ENCODE measurements at regions not wholly inside any gene's neighbourhood (a gene's known extent, or its start where the extent isn't known, plus 50 kb on each side); places are given as distances from the start of the nearest gene placed in this dataset.

DNA sequence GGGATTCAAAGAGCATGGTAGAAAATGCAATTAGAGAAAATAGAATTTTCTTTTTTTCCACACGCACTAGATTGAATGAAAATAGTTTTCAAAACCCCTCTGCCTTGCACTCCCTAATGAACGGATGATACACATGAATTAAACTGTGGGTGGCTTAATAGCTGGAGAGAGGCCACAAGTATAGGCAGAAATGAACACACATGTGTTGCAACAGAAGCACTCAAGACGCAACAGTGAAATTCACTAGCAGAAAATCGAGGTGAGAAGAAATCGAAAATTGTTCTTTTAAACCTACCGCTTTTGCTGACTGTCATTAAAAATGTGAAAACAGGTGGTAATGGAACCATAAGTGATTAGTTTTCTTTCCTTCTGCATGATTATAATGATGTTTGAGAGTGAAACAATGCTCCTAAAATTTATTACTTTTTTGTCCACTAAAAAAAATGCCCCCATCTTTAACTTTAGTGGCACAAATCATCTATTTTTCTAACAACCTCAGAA is 59.3 kb upstream of the GPCPD1 start:
- ATAC-seq (no peak), DNase-seq (ENCODE audit: low spot score) (no peak)
- H3K36me3 Mint-ChIP-seq (ENCODE audit: low read depth) = no peaks in the 10 kb centered on the region
- TF ChIP-seq CREB1 (CRISPR knock-in tag; IDR thresholded peaks at IDR 0.05; ENCODE audit: low read depth) (no peak), POLR2AphosphoS5 (IDR thresholded peaks at IDR 0.05; ENCODE audit: low read depth) (no peak), NANOG (IDR thresholded peaks at IDR 0.05; ENCODE audit: borderline replicate concordance) (no peak), JUNB (IDR thresholded peaks at IDR 0.05; ENCODE audit: unreplicated experiment) (no peak), EZH2phosphoT487 (IDR thresholded peaks at IDR 0.05; ENCODE audit: unreplicated experiment) (no peak), STAT1 (IDR thresholded peaks at IDR 0.05; ENCODE audit: unreplicated experiment) (no peak), ZNF331 (CRISPR knock-in tag; IDR thresholded peaks at IDR 0.05; ENCODE audit: low read depth) (no peak), EZH2 (IDR thresholded peaks at IDR 0.05; ENCODE audit: low read depth, unreplicated experiment) (no peak), ZNF114 (CRISPR knock-in tag; IDR thresholded peaks at IDR 0.05) (no peak)
- TF ChIP-seq, protein P1, sequence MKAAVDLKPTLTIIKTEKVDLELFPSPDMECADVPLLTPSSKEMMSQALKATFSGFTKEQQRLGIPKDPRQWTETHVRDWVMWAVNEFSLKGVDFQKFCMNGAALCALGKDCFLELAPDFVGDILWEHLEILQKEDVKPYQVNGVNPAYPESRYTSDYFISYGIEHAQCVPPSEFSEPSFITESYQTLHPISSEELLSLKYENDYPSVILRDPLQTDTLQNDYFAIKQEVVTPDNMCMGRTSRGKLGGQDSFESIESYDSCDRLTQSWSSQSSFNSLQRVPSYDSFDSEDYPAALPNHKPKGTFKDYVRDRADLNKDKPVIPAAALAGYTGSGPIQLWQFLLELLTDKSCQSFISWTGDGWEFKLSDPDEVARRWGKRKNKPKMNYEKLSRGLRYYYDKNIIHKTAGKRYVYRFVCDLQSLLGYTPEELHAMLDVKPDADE (IDR thresholded peaks at IDR 0.05) = no peak
- TF ChIP-seq, protein P2, sequence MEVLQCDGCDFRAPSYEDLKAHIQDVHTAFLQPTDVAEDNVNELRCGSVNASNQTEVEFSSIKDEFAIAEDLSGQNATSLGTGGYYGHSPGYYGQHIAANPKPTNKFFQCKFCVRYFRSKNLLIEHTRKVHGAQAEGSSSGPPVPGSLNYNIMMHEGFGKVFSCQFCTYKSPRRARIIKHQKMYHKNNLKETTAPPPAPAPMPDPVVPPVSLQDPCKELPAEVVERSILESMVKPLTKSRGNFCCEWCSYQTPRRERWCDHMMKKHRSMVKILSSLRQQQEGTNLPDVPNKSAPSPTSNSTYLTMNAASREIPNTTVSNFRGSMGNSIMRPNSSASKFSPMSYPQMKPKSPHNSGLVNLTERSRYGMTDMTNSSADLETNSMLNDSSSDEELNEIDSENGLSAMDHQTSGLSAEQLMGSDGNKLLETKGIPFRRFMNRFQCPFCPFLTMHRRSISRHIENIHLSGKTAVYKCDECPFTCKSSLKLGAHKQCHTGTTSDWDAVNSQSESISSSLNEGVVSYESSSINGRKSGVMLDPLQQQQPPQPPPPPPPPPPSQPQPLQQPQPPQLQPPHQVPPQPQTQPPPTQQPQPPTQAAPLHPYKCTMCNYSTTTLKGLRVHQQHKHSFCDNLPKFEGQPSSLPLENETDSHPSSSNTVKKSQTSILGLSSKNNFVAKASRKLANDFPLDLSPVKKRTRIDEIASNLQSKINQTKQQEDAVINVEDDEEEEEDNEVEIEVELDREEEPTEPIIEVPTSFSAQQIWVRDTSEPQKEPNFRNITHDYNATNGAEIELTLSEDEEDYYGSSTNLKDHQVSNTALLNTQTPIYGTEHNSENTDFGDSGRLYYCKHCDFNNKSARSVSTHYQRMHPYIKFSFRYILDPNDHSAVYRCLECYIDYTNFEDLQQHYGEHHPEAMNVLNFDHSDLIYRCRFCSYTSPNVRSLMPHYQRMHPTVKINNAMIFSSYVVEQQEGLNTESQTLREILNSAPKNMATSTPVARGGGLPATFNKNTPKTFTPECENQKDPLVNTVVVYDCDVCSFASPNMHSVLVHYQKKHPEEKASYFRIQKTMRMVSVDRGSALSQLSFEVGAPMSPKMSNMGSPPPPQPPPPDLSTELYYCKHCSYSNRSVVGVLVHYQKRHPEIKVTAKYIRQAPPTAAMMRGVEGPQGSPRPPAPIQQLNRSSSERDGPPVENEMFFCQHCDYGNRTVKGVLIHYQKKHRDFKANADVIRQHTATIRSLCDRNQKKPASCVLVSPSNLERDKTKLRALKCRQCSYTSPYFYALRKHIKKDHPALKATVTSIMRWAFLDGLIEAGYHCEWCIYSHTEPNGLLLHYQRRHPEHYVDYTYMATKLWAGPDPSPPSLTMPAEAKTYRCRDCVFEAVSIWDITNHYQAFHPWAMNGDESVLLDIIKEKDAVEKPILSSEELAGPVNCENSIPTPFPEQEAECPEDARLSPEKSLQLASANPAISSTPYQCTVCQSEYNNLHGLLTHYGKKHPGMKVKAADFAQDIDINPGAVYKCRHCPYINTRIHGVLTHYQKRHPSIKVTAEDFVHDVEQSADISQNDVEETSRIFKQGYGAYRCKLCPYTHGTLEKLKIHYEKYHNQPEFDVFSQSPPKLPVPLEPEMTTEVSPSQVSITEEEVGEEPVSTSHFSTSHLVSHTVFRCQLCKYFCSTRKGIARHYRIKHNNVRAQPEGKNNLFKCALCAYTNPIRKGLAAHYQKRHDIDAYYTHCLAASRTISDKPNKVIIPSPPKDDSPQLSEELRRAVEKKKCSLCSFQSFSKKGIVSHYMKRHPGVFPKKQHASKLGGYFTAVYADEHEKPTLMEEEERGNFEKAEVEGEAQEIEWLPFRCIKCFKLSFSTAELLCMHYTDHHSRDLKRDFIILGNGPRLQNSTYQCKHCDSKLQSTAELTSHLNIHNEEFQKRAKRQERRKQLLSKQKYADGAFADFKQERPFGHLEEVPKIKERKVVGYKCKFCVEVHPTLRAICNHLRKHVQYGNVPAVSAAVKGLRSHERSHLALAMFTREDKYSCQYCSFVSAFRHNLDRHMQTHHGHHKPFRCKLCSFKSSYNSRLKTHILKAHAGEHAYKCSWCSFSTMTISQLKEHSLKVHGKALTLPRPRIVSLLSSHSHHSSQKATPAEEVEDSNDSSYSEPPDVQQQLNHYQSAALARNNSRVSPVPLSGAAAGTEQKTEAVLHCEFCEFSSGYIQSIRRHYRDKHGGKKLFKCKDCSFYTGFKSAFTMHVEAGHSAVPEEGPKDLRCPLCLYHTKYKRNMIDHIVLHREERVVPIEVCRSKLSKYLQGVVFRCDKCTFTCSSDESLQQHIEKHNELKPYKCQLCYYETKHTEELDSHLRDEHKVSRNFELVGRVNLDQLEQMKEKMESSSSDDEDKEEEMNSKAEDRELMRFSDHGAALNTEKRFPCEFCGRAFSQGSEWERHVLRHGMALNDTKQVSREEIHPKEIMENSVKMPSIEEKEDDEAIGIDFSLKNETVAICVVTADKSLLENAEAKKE (CRISPR knock-in tag; IDR thresholded peaks at IDR 0.05) = no peak
- TF ChIP-seq, protein P3, sequence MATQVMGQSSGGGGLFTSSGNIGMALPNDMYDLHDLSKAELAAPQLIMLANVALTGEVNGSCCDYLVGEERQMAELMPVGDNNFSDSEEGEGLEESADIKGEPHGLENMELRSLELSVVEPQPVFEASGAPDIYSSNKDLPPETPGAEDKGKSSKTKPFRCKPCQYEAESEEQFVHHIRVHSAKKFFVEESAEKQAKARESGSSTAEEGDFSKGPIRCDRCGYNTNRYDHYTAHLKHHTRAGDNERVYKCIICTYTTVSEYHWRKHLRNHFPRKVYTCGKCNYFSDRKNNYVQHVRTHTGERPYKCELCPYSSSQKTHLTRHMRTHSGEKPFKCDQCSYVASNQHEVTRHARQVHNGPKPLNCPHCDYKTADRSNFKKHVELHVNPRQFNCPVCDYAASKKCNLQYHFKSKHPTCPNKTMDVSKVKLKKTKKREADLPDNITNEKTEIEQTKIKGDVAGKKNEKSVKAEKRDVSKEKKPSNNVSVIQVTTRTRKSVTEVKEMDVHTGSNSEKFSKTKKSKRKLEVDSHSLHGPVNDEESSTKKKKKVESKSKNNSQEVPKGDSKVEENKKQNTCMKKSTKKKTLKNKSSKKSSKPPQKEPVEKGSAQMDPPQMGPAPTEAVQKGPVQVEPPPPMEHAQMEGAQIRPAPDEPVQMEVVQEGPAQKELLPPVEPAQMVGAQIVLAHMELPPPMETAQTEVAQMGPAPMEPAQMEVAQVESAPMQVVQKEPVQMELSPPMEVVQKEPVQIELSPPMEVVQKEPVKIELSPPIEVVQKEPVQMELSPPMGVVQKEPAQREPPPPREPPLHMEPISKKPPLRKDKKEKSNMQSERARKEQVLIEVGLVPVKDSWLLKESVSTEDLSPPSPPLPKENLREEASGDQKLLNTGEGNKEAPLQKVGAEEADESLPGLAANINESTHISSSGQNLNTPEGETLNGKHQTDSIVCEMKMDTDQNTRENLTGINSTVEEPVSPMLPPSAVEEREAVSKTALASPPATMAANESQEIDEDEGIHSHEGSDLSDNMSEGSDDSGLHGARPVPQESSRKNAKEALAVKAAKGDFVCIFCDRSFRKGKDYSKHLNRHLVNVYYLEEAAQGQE (IDR thresholded peaks at IDR 0.05; ENCODE audit: unreplicated experiment) = no peak
- TF ChIP-seq, protein P4, sequence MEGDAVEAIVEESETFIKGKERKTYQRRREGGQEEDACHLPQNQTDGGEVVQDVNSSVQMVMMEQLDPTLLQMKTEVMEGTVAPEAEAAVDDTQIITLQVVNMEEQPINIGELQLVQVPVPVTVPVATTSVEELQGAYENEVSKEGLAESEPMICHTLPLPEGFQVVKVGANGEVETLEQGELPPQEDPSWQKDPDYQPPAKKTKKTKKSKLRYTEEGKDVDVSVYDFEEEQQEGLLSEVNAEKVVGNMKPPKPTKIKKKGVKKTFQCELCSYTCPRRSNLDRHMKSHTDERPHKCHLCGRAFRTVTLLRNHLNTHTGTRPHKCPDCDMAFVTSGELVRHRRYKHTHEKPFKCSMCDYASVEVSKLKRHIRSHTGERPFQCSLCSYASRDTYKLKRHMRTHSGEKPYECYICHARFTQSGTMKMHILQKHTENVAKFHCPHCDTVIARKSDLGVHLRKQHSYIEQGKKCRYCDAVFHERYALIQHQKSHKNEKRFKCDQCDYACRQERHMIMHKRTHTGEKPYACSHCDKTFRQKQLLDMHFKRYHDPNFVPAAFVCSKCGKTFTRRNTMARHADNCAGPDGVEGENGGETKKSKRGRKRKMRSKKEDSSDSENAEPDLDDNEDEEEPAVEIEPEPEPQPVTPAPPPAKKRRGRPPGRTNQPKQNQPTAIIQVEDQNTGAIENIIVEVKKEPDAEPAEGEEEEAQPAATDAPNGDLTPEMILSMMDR (conservative IDR thresholded peaks at IDR 0.05; ENCODE audit: low read depth in 2 of 2) = no peak
- Histone ChIP-seq H3K9me2 (ENCODE audit: insufficient read depth) (no peaks in the 10 kb centered on the region), H4K20me1 (replicated peaks; ENCODE audit: insufficient read depth) (no peaks in the 10 kb centered on the region), H3K36me3 (ENCODE audit: insufficient read depth) (no peaks in the 10 kb centered on the region), H3K79me2 (replicated peaks; ENCODE audit: insufficient read depth) (no peaks in the 10 kb centered on the region), H3K4me3 (no peak overlapping the region), H2AFZ (no peak overlapping the region), H3K4me1 (ENCODE audit: insufficient read depth) (no peaks in the 10 kb centered on the region), H3K27me3 (ENCODE audit: insufficient read depth) (no peaks in the 10 kb centered on the region), H3K4me2 (no peak overlapping the region), H3F3A (replicated peaks; ENCODE audit: low read depth) (no peaks in the 10 kb centered on the region), H3K27ac (ENCODE audit: low read depth) (no peak overlapping the region)
- no peak overlapping the region for H3K4me3 Mint-ChIP-seq
- H3K9me3 Mint-ChIP-seq = no peaks in the 10 kb centered on the region; the same call in 2 of the 3 replicates
- no peaks in the 10 kb centered on the region for H3K4me1 Mint-ChIP-seq
- H3K27me3 Mint-ChIP-seq (ENCODE audit: insufficient read depth, low read depth, poor library complexity) = peaks cover 4% of the 10 kb centered on the region
- no peak overlapping the region for H3K27ac Mint-ChIP-seq

All from GM23338 (cell line).